Glomerular endothelial cell (primary cell): ENCODE measurements at regions not wholly inside any gene's neighbourhood (a gene's known extent, or its start where the extent isn't known, plus 50 kb on each side); places are given as distances from the start of the nearest gene placed in this dataset.
"Not testable (repeated sequence)": the region's sequence is repeated elsewhere in the genome, so short reads cannot be mapped to it uniquely, and the experiment has no call there.

ENCODE experiments used
- DNase-seq: peaks from one replicate; pipeline ENCODE4 v3.0.0-alpha.2; 2011; ENCODE audit warnings: low read depth, low spot score; ENCODE audit errors: extremely low read depth

DNA sequence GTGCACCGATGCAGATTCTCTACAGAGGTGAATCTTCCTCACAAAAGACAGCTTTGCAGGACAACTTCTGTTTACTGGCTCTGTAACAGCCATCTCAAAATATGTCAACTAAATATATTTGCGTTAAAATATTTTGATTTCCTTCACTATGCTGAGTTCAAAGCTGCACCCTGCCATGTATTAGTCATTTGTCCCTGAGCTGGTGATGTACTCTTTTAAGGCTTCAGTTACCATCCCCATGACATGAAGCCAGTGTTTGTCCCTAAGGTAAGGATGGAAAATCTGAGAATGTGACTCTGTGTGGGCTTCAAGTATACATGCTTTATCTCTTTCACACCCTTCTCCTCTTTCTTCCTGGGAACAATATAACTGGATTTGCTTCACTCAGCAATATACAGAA lies 70.2 kb upstream of the BTG3 start:
- no peak for DNase-seq

DNA sequence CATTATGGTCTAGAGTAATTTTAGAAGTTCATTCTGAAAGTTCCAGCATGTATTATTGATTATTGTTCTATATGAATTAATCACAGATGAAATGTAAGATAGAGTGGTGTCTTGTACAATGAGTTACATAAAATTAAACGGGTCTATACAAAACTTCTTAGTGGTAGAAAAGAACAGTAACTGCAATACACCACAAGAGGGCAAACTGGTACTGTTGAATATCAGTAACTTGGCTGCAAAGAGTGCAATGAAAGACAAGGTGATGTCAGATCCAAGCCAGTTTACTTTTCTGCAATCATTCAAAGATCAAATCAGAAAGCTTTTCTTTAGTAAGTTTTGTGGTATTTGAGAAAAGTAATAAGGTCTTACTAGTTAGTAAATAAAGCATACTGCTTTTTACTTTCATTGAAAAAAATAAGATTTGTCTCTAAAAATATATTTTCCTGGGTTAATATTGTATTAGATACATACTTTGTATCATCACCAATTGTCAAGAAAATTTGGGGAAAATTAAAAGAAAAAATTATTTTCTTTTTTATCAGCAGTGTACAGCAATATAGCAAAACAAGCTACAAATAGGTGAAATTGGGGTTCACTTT lies 66.4 kb upstream of the BTG3 start:
- DNase-seq, result peak; percentile 29

DNA sequence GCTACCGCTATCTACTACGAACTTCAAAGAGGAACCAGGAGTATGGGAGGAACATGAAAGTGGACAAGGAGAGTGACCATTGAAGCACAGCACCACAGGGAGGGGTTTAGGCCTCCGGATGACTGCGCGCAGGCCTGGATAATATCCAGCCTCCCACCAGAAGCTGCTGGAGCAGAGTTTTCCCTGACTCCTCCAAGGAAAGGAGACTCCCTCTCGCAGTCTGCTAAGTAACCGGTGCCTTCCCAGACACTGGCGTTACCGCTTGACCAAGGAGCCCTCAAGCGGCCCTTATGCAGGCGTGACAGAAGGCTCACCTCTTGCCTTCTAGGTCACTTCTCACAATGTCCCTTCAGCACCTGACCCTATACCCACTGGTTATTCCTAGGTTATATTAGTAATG lies 64.2 kb upstream of the BTG3 start:
- not testable (repeated sequence) for DNase-seq

DNA sequence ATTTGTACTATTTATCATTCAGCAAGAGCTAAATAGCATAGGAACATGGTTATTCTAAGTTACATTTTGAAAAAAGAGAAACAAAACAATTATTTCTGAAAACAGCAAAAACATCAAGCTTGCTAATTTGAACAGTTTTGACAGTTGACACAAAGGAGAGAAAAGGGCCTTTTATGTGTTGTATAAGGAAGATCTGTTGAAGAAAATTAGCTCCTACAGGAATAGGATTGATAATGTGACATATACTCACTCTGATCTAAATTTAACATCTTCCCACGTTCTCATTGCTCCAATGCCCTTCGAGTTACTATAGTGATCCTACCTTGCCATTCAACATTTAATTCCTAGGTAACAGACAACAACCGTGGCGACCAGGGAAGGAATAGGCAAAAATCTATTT lies 61.4 kb upstream of the BTG3 start:
- no peak for DNase-seq

DNA sequence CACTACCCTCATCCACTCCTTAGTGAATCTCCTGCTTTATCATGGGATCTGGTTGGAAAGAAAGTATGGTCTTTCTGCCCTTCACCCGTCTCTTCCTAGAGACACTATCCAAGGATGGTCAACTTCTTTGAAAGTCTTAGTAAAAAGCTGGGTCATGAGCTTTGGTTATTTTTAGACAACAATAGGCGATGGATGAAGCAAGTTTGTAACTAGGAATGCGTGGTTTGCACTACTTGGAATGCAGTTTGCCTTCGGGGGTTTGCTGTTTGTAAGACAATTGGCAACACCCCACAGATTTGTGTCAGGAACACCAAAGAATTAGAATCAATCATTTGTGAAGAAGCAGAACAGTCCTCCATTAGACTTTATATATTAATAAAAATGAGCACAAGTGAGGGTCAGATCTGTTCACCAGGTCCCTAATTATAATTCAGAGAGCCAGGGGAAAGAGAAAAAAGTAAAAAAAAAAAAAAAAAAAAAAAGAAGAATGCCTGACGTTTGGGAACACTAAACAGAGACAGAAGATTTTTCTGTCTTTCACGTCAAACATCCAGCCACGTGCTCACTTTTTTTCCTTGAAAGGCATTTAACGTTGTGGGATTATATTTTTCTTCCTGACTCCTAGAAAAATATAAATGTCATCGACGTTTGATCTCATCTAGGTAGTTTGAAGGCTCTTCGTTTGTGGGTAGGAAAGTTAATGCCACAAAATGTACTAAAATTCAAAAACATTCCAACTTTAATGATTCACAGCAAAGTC lies 60.7 kb upstream of the BTG3 start:
- DNase-seq, result no peak

DNA sequence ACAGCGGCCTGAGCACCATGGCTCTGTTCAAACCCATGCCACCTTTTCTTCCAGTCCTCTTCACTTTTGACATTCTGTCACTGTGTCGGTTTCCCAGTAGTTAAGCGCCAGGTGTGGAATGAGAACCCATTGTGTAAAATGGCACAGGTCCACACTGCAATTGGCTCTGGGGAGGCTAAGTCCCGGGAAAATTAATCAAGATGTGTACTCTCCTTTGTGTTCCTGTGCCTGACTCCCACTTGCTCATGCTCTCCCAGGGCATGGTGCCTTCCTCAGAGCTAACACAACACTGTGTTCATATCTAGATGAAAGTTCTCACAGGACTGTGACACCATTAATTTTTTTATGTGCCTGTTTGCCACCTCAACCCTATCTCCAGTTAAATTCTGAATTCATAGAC lies 59.0 kb upstream of the BTG3 start:
- DNase-seq, result no peak

DNA sequence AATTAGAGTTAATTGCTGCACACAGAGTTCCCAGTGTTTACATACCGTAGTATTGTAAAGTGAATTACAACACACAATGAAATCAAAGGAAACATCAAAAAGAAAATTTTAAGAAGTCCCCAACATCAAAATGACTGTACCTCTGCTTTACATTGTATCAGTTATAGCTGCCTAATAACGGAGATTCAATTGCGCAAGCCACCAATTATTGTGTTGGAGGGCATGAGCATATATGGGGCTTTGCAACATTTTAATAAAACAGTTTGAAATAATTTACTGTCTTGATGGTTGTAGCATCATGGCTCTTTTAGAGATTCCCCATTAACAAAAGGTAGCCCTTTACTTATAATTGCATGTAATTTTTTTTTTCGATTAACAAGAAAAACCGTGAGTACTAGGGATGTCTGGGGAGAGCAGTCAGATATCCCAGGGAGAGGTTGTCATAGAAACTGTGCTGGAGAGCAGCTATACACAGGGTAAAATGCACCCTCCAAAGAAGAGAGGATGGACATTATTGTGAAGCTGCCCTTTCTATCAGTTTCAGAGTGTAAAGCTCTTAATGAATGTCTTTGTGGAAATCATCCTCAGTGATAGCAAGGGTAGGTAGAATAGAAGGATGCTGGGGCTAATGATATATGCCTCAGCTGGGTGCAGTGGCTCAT lies 55.9 kb upstream of the BTG3 start:
- no peak for DNase-seq

DNA sequence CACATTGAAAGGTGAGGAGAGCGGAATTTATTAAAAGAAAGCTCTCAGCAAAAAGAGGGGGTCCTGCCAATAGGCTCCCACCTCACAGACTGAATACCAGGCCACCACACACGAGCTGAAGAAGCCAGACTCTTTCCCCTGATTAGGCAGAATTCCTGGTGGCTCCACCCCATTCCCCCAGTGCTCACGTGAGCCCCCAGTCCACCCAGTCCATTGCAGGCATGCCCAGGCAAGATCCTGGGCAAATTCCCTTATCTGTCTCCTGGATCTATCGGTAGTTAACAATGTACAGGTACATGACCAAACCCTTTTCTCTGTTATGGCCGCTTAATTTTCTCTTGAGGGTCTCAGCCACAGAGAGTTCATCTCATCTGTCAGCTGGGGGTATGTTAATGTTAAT lies 54.6 kb upstream of the BTG3 start:
- DNase-seq, result no peak
